ENCODE measurements at regions not wholly inside any gene's neighbourhood (a gene's known extent, or its start where the extent isn't known, plus 50 kb on each side); places are given as distances from the start of the nearest gene placed in this dataset.

GRCh38 chr17:27065588-27065987 lies 228.3 kb upstream of the WSB1 start:
- no peak for TF ChIP-seq CTCF (IDR thresholded peaks at IDR 0.05; ENCODE audit: insufficient read depth, low read length, poor library complexity, severe bottlenecking)
- Histone ChIP-seq H3K36me3 (ENCODE audit: control insufficient read depth, insufficient read depth, low read length) (no peaks in the 10 kb centered on the region), H3K27me3 (ENCODE audit: control insufficient read depth, insufficient read depth, low read length) (no peaks in the 10 kb centered on the region), H3K4me3 (ENCODE audit: low read depth, low read length) (no peak overlapping the region)
- DNase-seq (ENCODE audit: low read depth), result no peak

DNA sequence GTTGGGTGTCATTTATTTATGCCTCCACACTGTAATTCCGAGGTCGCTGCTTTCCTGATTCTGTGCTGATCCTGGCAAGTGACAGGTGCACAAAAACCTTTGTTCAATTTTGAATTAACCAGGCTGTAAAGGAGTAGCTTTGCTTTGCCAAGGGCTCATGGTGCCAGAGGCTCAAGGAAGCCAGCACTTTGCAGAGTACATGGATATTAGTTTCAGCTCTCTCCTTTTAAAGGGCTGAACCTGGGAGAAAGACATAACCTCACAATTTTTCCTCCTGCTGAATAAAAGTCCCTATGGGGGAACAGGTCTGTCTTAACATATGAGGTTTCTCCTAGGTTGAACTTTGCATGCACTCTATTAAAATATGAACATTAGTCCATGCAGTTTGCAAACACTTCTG lies 227.6 kb upstream of the WSB1 start:
- H3K36me3 ChIP-seq (ENCODE audit: control insufficient read depth, insufficient read depth, low read length), result no peaks in the 10 kb centered on the region
- DNase-seq (ENCODE audit: low read depth), result no peak
- H3K27me3 ChIP-seq (ENCODE audit: control insufficient read depth, insufficient read depth, low read length), result no peaks in the 10 kb centered on the region
- TF ChIP-seq CTCF (IDR thresholded peaks at IDR 0.05; ENCODE audit: insufficient read depth, low read length, poor library complexity, severe bottlenecking), result no peak
- no peak overlapping the region for H3K4me3 ChIP-seq (ENCODE audit: low read depth, low read length)

GRCh38 chr17:27069842-27070508 lies 223.9 kb upstream of the WSB1 start:
- no peak for DNase-seq (ENCODE audit: low read depth)
- Histone ChIP-seq H3K4me3 (ENCODE audit: low read depth, low read length) (no peak overlapping the region), H3K36me3 (ENCODE audit: control insufficient read depth, insufficient read depth, low read length) (no peaks in the 10 kb centered on the region), H3K27me3 (ENCODE audit: control insufficient read depth, insufficient read depth, low read length) (no peaks in the 10 kb centered on the region)
- TF ChIP-seq CTCF (IDR thresholded peaks at IDR 0.05; ENCODE audit: insufficient read depth, low read length, poor library complexity, severe bottlenecking), result no peak

DNA sequence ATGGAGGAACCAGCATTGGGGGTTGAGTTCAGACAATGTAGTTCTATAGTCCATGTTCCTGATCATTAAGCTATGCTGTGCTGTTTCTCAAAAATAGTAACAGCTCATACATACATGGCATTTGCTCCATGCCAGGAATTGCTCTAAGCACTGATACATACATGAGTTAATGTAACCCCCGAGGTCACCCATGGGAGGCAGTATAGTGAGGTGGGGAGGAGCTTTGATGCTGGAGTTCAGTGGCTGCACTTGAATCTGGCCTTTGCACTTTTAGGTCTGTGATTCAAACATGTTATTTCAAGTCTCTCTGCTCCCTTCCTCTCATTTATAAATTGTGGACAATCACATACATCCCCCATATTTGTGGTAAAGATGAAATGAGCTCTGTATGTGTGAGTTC lies 223.1 kb upstream of the WSB1 start:
- TF ChIP-seq CTCF (IDR thresholded peaks at IDR 0.05; ENCODE audit: insufficient read depth, low read length, poor library complexity, severe bottlenecking), result no peak
- H3K36me3 ChIP-seq (ENCODE audit: control insufficient read depth, insufficient read depth, low read length), result no peaks in the 10 kb centered on the region
- no peaks in the 10 kb centered on the region for H3K27me3 ChIP-seq (ENCODE audit: control insufficient read depth, insufficient read depth, low read length)
- H3K4me3 ChIP-seq (ENCODE audit: low read depth, low read length), result no peak overlapping the region
- DNase-seq (ENCODE audit: low read depth), result no peak

- Histone ChIP-seq H3K36me3 (ENCODE audit: control insufficient read depth, insufficient read depth, low read length) (no peaks in the 10 kb centered on the region), H3K4me3 (ENCODE audit: low read depth, low read length) (no peak overlapping the region), H3K27me3 (ENCODE audit: control insufficient read depth, insufficient read depth, low read length) (no peaks in the 10 kb centered on the region)
- no peak for TF ChIP-seq CTCF (IDR thresholded peaks at IDR 0.05; ENCODE audit: insufficient read depth, low read length, poor library complexity, severe bottlenecking)
- no peak for DNase-seq (ENCODE audit: low read depth)
These were observed 221.0 kb upstream of the WSB1 start for GRCh38 chr17:27072885-27073284.

DNA sequence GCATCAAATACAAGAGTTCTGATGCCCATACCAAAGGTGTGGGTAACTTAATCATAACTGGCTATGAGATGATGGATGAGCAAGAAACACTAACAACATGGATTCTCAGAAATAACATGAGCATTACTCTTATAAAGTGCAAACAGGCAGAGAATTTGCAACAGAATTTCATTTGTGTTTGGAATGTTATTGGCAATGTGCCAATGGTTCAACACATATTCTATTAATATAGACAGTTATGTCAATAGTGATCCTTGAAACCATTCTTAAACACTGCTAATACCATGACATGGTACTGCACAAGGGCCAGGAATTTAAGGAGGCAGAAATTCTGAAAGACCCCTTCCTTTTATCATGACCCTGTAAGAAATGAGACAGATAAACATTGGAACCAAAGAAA lies 217.1 kb upstream of the WSB1 start:
- Histone ChIP-seq H3K27me3 (ENCODE audit: control insufficient read depth, insufficient read depth, low read length) (no peaks in the 10 kb centered on the region), H3K36me3 (ENCODE audit: control insufficient read depth, insufficient read depth, low read length) (no peaks in the 10 kb centered on the region), H3K4me3 (ENCODE audit: low read depth, low read length) (no peak overlapping the region)
- DNase-seq (ENCODE audit: low read depth), result no peak
- TF ChIP-seq CTCF (IDR thresholded peaks at IDR 0.05; ENCODE audit: insufficient read depth, low read length, poor library complexity, severe bottlenecking), result no peak

All from kidney epithelial cell (primary cell).